GM20000 (cell line): ENCODE measurements at regions not wholly inside any gene's neighbourhood (a gene's known extent, or its start where the extent isn't known, plus 50 kb on each side); places are given as distances from the start of the nearest gene placed in this dataset.

ENCODE experiments used
- DNase-seq: peaks from one replicate; pipeline ENCODE4 v3.0.0; 2012; ENCODE audit warnings: low spot score
- TF ChIP-seq, protein P1 (sequence below): IDR thresholded peaks from 2 replicates; pipeline ENCODE4 v1.5.1; 2012; ENCODE audit warnings: mild to moderate bottlenecking, control low read depth; ENCODE audit errors: extremely low read depth, missing control alignments

GRCh38 chr3:98999675-99000074, 98.2 kb upstream of the DCBLD2 start:
- TF ChIP-seq, protein P1, sequence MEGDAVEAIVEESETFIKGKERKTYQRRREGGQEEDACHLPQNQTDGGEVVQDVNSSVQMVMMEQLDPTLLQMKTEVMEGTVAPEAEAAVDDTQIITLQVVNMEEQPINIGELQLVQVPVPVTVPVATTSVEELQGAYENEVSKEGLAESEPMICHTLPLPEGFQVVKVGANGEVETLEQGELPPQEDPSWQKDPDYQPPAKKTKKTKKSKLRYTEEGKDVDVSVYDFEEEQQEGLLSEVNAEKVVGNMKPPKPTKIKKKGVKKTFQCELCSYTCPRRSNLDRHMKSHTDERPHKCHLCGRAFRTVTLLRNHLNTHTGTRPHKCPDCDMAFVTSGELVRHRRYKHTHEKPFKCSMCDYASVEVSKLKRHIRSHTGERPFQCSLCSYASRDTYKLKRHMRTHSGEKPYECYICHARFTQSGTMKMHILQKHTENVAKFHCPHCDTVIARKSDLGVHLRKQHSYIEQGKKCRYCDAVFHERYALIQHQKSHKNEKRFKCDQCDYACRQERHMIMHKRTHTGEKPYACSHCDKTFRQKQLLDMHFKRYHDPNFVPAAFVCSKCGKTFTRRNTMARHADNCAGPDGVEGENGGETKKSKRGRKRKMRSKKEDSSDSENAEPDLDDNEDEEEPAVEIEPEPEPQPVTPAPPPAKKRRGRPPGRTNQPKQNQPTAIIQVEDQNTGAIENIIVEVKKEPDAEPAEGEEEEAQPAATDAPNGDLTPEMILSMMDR = no peak
- DNase-seq = no peak

DNA sequence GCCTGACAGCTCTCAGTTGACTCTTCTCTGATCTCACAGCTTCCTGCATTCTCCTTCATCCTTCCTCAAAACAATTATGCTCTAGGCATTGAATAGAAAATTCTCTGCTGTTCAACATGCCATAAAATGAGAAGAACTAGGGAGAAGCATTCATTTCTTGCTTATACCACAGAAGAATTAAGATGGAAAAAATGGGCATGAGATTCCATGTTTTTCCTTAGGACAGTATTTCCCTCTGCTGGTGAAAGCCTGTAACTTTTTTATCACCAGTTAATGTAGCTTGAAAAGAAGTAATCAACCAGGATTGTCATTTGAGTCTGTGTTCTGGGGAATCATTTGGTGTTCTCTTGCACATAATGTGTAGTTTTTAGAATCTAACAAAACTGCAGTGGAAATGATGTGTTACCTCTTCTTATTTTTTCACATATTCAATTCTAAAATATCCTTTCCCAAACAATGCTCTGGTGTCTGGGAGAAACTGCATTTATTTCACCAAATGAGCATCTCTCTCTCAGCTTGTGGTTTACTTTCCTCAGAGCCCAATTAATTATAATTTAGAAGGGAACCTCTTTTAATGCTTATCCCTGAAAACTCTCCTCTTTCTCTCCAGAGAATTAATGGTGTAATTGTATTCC, 92.8 kb upstream of the DCBLD2 start:
- no peak for DNase-seq
- TF ChIP-seq, protein P1 = no peak

DNA sequence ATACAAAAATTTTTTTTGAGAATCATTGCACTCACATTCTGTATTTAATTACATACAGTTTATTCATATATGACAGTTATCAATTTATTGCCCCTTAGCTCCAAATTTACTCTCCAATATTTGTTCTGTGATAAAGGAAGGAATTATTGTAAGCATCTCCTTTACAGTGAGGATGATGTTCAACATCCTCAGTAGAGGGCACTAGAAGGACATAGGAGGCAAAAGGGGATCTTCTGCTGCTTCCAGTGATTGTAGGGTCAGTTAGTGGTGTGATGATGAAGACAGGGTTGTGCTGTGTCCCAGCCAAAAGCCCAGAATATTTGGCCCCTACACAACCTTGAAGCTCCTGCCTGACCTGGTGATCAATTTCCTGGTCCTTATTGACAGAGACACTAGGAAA, 89.9 kb upstream of the DCBLD2 start:
- TF ChIP-seq, protein P1 = no peak
- DNase-seq = no peak

DNA sequence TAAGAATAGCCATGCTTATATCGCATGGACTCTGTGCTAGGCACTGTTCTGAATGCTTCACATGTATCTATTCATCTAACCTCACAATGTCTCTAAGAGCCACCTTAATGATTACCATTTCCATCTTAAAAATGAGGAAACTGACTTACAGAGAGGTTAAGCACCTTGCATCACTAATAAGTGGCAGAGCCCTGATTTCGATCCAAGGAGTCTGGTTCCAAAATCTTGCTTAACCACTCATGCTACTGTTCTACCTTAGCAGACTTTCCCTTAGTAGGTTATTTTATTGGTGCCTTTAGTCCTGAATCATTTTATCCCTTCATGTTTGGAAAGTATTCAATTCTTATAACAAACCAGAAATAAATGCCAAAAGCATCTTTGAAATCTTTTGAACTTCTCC, 89.2 kb upstream of the DCBLD2 start:
- TF ChIP-seq, protein P1 = no peak
- no peak for DNase-seq

- DNase-seq = no peak
- TF ChIP-seq, protein P1 = no peak
These were observed 84.6 kb upstream of the DCBLD2 start for GRCh38 chr3:98986073-98986472.

GRCh38 chr3:98985431-98985830, 83.9 kb upstream of the DCBLD2 start:
- TF ChIP-seq, protein P1 = no peak
- no peak for DNase-seq

DNA sequence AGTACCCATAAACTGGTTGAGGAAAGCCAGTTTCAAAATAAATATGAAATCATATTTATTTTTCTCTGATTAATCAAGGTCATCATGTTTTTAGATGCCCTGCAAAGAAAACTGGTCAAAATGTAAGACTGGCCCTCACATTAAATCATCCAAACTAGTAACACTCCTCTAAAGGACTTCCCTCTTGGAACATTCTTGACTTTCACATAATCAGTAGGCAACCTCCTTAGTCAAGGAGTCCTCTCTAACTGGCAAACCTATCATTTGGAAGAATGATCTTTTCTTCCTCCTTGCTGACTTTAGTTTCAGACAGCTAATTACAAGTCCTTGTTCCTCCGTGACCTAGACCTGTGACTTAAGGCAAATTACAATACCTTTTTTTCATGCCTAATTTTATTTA, 82.5 kb upstream of the DCBLD2 start:
- no peak for DNase-seq

More for the DNA sequence above, 82.5 kb upstream of the DCBLD2 start:
- TF ChIP-seq, protein P1 = no peak
